ENCODE measurements at regions not wholly inside any gene's neighbourhood (a gene's known extent, or its start where the extent isn't known, plus 50 kb on each side); places are given as distances from the start of the nearest gene placed in this dataset.

DNA sequence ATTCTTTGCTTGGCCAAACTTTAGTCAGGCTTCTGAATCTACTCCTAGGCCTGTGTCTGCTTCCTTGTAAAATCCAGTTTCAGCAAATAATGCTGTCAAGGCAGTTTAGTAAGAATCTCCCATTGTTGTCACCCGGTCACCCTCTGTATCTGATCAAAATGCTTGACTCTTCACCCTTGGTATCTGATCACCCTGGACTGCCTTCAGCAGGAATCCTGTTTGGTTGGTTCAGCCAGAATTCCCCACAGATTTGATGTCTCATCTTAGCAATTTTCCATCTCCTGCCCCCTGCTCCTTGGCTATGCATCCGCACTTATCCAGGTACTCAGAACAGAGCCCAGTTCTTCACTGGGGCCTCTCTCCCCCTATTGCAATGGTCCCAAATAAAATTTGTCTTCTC lies 172.4 kb upstream of the UBL3 start (continued):
- TF ChIP-seq ARID4B (CRISPR knock-in tag; IDR thresholded peaks at IDR 0.05; ENCODE audit: borderline replicate concordance), result no peak
- TF ChIP-seq NFYB (CRISPR knock-in tag; conservative IDR thresholded peaks at IDR 0.05; ENCODE audit: low read depth), result no peak
- TF ChIP-seq ZNF423 (CRISPR knock-in tag; IDR thresholded peaks at IDR 0.05), result no peak
- no peak for TF ChIP-seq SP1 (CRISPR knock-in tag; conservative IDR thresholded peaks at IDR 0.05)
- TF ChIP-seq CREB1 (CRISPR knock-in tag; IDR thresholded peaks at IDR 0.05), result no peak
- TF ChIP-seq FOXP1 (CRISPR knock-in tag; IDR thresholded peaks at IDR 0.05; ENCODE audit: borderline replicate concordance), result no peak
- no peak for TF ChIP-seq FOXK1 (CRISPR knock-in tag; IDR thresholded peaks at IDR 0.05)
- TF ChIP-seq, protein P1, sequence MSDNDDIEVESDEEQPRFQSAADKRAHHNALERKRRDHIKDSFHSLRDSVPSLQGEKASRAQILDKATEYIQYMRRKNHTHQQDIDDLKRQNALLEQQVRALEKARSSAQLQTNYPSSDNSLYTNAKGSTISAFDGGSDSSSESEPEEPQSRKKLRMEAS (CRISPR knock-in tag; IDR thresholded peaks at IDR 0.05), result no peak
- no peak for TF ChIP-seq ZNF317 (CRISPR knock-in tag; IDR thresholded peaks at IDR 0.05; ENCODE audit: borderline replicate concordance, low read depth)

GRCh38 chr13:30022256-30022655 lies 171.8 kb upstream of the UBL3 start:
- no peak for TF ChIP-seq NR1H2 (CRISPR knock-in tag; IDR thresholded peaks at IDR 0.05)
- no peak for TF ChIP-seq PRDM15 (CRISPR knock-in tag; IDR thresholded peaks at IDR 0.05)
- no peak for TF ChIP-seq FOXJ3 (CRISPR knock-in tag; IDR thresholded peaks at IDR 0.05; ENCODE audit: borderline replicate concordance)
- no peak for TF ChIP-seq OVOL2 (CRISPR knock-in tag; IDR thresholded peaks at IDR 0.05; ENCODE audit: borderline replicate concordance)
- TF ChIP-seq KAT7 (CRISPR knock-in tag; IDR thresholded peaks at IDR 0.05; ENCODE audit: borderline replicate concordance), result no peak
- ChIA-PET CTCF (interaction anchor here (5.2 kb wide), 1 partner anchor 91 kb away, joined by 33 read pairs; no protein-coding TSS in a partner anchor), POLR2A (no interaction called here)
- peaks cover 36% of the 10 kb centered on the region for H3K4me1 Mint-ChIP-seq
- H3K36me3 Mint-ChIP-seq, result peaks cover 2% of the 10 kb centered on the region; the same call in 1 of the 2 replicates
- ATAC-seq (no peak), DNase-seq (ENCODE audit: low spot score) (no peak)
- no peak overlapping the region for H3K27ac Mint-ChIP-seq
- H3K4me3 Mint-ChIP-seq, result no peak overlapping the region
- H3K27me3 Mint-ChIP-seq (ENCODE audit: low read depth), result no peaks in the 10 kb centered on the region; the same call in 1 of the 2 replicates
- H3K9me3 Mint-ChIP-seq, result no peaks in the 10 kb centered on the region

- Mint-ChIP-seq H3K27ac (no peak overlapping the region), H3K4me1 (peaks cover 40% of the 10 kb centered on the region), H3K27me3 (ENCODE audit: low read depth) (no peaks in the 10 kb centered on the region; the same call in 1 of the 2 replicates), H3K36me3 (peaks cover 2% of the 10 kb centered on the region; the same call in 1 of the 2 replicates), H3K4me3 (no peak overlapping the region), H3K9me3 (no peaks in the 10 kb centered on the region)
- no peak for DNase-seq (ENCODE audit: low spot score)
- ChIA-PET CTCF (interaction anchor here (5.2 kb wide), 1 partner anchor 92 kb away, joined by 33 read pairs; no protein-coding TSS in a partner anchor), POLR2A (no interaction called here)
- ATAC-seq, result no peak
- no peak for TF ChIP-seq ATF1 (CRISPR knock-in tag; IDR thresholded peaks at IDR 0.05)
- no peak for TF ChIP-seq ZNF121 (CRISPR knock-in tag; IDR thresholded peaks at IDR 0.05)
- TF ChIP-seq ZNF423 (CRISPR knock-in tag; IDR thresholded peaks at IDR 0.05), result no peak
- no peak for TF ChIP-seq CREM (CRISPR knock-in tag; IDR thresholded peaks at IDR 0.05)
- no peak for TF ChIP-seq ZNF532 (CRISPR knock-in tag; IDR thresholded peaks at IDR 0.05; ENCODE audit: borderline replicate concordance)
- TF ChIP-seq NR2C2 (CRISPR knock-in tag; IDR thresholded peaks at IDR 0.05), result no peak
- TF ChIP-seq ZNF512 (CRISPR knock-in tag; IDR thresholded peaks at IDR 0.05; ENCODE audit: borderline replicate concordance), result no peak
Measured at GRCh38 chr13:30021611-30022010, 171.2 kb upstream of the UBL3 start.
